ENCODE measurements at regions not wholly inside any gene's neighbourhood (a gene's known extent, or its start where the extent isn't known, plus 50 kb on each side); places are given as distances from the start of the nearest gene placed in this dataset.

DNA sequence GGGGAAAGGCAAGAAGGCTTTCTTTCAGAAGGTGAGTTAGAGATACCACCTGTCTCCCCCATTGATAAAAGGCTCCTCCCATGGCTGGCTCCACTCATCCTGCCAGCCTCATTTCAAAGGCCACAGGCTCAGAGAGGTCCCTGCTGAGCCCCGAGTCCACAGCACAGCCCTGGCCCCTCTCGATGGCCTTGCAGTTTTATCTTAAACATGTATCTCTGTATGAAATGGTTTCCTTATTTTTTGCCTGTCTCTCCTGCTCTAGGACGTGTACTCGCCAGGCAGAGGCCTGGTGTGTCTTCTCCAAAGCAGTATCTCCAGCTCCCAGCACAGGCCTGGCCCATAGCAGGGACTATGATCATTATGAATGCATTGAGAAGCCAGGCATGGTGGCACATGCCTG is 160.5 kb upstream of the NSMCE3 start:
- Mint-ChIP-seq H3K36me3 (ENCODE audit: insufficient read depth, unreplicated experiment) (no peaks in the 10 kb centered on the region), H3K9me3 (ENCODE audit: low read depth, unreplicated experiment) (no peaks in the 10 kb centered on the region), H3K4me3 (ENCODE audit: low read depth, unreplicated experiment) (no peak overlapping the region), H3K27ac (ENCODE audit: unreplicated experiment) (no peak overlapping the region), H3K27me3 (ENCODE audit: unreplicated experiment) (no peaks in the 10 kb centered on the region), H3K4me1 (ENCODE audit: low read depth, unreplicated experiment) (no peaks in the 10 kb centered on the region)
- BruUV-seq (replicated peaks): no TSS peak
- TF ChIP-seq, protein P1, sequence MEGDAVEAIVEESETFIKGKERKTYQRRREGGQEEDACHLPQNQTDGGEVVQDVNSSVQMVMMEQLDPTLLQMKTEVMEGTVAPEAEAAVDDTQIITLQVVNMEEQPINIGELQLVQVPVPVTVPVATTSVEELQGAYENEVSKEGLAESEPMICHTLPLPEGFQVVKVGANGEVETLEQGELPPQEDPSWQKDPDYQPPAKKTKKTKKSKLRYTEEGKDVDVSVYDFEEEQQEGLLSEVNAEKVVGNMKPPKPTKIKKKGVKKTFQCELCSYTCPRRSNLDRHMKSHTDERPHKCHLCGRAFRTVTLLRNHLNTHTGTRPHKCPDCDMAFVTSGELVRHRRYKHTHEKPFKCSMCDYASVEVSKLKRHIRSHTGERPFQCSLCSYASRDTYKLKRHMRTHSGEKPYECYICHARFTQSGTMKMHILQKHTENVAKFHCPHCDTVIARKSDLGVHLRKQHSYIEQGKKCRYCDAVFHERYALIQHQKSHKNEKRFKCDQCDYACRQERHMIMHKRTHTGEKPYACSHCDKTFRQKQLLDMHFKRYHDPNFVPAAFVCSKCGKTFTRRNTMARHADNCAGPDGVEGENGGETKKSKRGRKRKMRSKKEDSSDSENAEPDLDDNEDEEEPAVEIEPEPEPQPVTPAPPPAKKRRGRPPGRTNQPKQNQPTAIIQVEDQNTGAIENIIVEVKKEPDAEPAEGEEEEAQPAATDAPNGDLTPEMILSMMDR (IDR thresholded peaks at IDR 0.05; ENCODE audit: unreplicated experiment): no peak
- intact Hi-C loops (cut with micrococcal nuclease; ENCODE audit: unreplicated experiment): no loop called here
- DNase-seq: no peak
- CTCF ChIA-PET: no interaction called here

DNA sequence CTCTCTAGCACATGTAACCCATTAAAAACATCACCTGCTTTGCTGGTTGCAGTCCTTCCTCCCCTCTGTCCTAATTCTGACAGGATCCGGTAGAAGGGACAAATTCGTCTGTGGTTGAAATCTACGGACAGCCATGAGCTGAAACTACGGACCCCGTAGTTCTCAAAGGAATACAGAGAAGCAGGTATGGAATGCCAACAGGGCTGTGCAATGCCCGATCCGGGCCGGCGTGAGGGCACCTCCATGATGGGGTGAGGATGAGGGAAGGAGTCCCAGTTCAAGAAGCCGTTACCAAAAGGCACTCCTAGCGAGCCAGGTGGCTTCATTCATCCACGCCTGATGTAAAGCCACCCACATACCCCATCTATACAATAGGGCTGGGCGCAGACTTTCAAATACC is 160.0 kb upstream of the NSMCE3 start:
- Mint-ChIP-seq H3K27me3 (ENCODE audit: unreplicated experiment) (no peaks in the 10 kb centered on the region), H3K27ac (ENCODE audit: unreplicated experiment) (no peak overlapping the region), H3K9me3 (ENCODE audit: low read depth, unreplicated experiment) (no peaks in the 10 kb centered on the region), H3K4me3 (ENCODE audit: low read depth, unreplicated experiment) (no peak overlapping the region), H3K36me3 (ENCODE audit: insufficient read depth, unreplicated experiment) (no peaks in the 10 kb centered on the region), H3K4me1 (ENCODE audit: low read depth, unreplicated experiment) (no peaks in the 10 kb centered on the region)
- CTCF ChIA-PET: no interaction called here
- DNase-seq: no peak
- TF ChIP-seq, protein P1 (IDR thresholded peaks at IDR 0.05; ENCODE audit: unreplicated experiment): no peak
- BruUV-seq (replicated peaks): no TSS peak
- intact Hi-C loops (cut with micrococcal nuclease; ENCODE audit: unreplicated experiment): no loop called here

DNA sequence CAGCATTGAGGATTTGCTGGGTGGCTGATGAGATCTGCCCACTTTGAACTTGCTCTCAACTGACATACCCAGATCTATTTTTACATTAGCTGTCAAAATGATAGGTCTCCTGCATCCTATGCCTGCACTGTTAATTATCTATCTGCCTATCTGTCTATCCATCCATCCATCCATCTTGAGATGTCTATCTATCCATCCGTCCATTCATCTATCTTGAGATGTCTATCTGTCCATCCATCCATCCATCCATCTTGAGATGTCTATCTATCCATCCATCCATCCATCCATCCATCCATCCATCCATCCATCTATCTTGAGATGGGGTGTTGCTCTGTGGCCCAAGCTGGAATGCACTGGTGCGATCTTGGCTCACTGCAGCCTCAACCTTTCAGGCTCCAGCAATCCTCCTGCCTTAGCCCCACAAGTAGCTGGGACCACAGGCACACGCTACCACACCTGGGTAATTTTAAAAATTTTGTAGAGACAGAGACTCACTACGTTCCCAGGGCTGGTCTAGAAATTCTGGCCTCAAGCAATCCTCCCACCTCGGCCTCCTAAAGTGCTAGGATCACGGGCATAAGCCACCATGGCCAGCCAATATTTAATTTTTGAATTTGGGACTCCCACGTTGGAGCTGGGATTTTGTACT is 159.4 kb upstream of the NSMCE3 start:
- H3K4me3 Mint-ChIP-seq (ENCODE audit: low read depth, unreplicated experiment): no peak overlapping the region
- CTCF ChIA-PET: no interaction called here
- DNase-seq: no peak
- no peaks in the 10 kb centered on the region for H3K4me1 Mint-ChIP-seq (ENCODE audit: low read depth, unreplicated experiment)
- H3K9me3 Mint-ChIP-seq (ENCODE audit: low read depth, unreplicated experiment): no peaks in the 10 kb centered on the region
- intact Hi-C loops (cut with micrococcal nuclease; ENCODE audit: unreplicated experiment): no loop called here
- H3K27me3 Mint-ChIP-seq (ENCODE audit: unreplicated experiment): no peaks in the 10 kb centered on the region
- TF ChIP-seq, protein P1 (IDR thresholded peaks at IDR 0.05; ENCODE audit: unreplicated experiment): no peak
- no TSS peak for BruUV-seq (replicated peaks)
- H3K36me3 Mint-ChIP-seq (ENCODE audit: insufficient read depth, unreplicated experiment): no peaks in the 10 kb centered on the region
- no peak overlapping the region for H3K27ac Mint-ChIP-seq (ENCODE audit: unreplicated experiment)

GRCh38 chr15:29425864-29426263 is 156.2 kb upstream of the NSMCE3 start:
- Mint-ChIP-seq H3K9me3 (ENCODE audit: low read depth, unreplicated experiment) (no peaks in the 10 kb centered on the region), H3K4me1 (ENCODE audit: low read depth, unreplicated experiment) (no peaks in the 10 kb centered on the region), H3K27ac (ENCODE audit: unreplicated experiment) (no peak overlapping the region), H3K36me3 (ENCODE audit: insufficient read depth, unreplicated experiment) (no peaks in the 10 kb centered on the region), H3K4me3 (ENCODE audit: low read depth, unreplicated experiment) (no peak overlapping the region), H3K27me3 (ENCODE audit: unreplicated experiment) (no peaks in the 10 kb centered on the region)
- BruUV-seq (replicated peaks): no TSS peak
- CTCF ChIA-PET: no interaction called here
- DNase-seq: no peak
- intact Hi-C loops (cut with micrococcal nuclease; ENCODE audit: unreplicated experiment): no loop called here
- TF ChIP-seq, protein P1 (IDR thresholded peaks at IDR 0.05; ENCODE audit: unreplicated experiment): no peak

All from Calu3 (cell line).